ENCODE measurements at regions not wholly inside any gene's neighbourhood (a gene's known extent, or its start where the extent isn't known, plus 50 kb on each side); places are given as distances from the start of the nearest gene placed in this dataset.

GRCh38 chr11:19595840-19596751 is 116.5 kb upstream of the NAV2 start:
- DNase-seq (no peak), ATAC-seq (ENCODE audit: insufficient read depth, low read depth) (no peak)
- no peak for TF ChIP-seq CTCF (IDR thresholded peaks at IDR 0.05; ENCODE audit: borderline replicate concordance, extremely low read depth, low read length, poor library complexity, severe bottlenecking)
- TF ChIP-seq EZH2 (IDR thresholded peaks at IDR 0.05; ENCODE audit: borderline replicate concordance, low read depth, low read length, severe bottlenecking) = no peak
- Histone ChIP-seq H3K27ac (ENCODE audit: low read length) (no peak overlapping the region), H3K4me3 (ENCODE audit: low read depth in 1 of 2, low read length in 2 of 2) (no peak overlapping the region), H3K4me1 (ENCODE audit: insufficient read depth, low read length) (no peaks in the 10 kb centered on the region), H3K4me2 (ENCODE audit: insufficient read depth, low read length) (no peak overlapping the region), H2AFZ (ENCODE audit: low read depth, low read length) (no peak overlapping the region), H3K79me2 (ENCODE audit: insufficient read depth, low read length) (no peaks in the 10 kb centered on the region), H3K9ac (ENCODE audit: low read depth, low read length) (no peak overlapping the region), H3K9me3 (ENCODE audit: insufficient read depth, low read length, severe bottlenecking) (no peaks in the 10 kb centered on the region), H3K36me3 (ENCODE audit: insufficient read depth, low read length) (no peaks in the 10 kb centered on the region), H4K20me1 (ENCODE audit: insufficient read depth, low read length) (no peaks in the 10 kb centered on the region), H3K27me3 (ENCODE audit: insufficient read depth, low read length, poor library complexity) (no peaks in the 10 kb centered on the region)

DNA sequence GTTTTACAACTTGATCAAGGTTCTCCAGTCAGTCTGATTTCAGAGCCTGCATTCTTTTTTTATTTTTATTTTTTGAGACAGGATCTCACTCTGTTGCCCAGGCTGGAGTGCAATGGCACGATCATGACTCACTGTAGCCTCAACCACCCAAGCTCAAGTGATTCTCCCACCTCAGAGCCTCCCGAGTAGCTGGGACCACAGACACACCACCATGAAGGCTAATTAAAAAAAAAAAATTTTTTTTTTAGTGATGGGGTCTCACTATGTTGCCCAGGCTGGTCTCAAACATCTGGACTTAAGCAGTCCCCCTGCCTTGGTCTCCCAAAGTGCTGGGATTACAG is 117.2 kb upstream of the NAV2 start:
- Histone ChIP-seq H3K36me3 (ENCODE audit: insufficient read depth, low read length) (no peaks in the 10 kb centered on the region), H3K4me1 (ENCODE audit: insufficient read depth, low read length) (no peaks in the 10 kb centered on the region), H3K4me3 (ENCODE audit: low read depth in 1 of 2, low read length in 2 of 2) (no peak overlapping the region), H3K27me3 (ENCODE audit: insufficient read depth, low read length, poor library complexity) (no peaks in the 10 kb centered on the region), H3K9ac (ENCODE audit: low read depth, low read length) (no peak overlapping the region), H3K79me2 (ENCODE audit: insufficient read depth, low read length) (no peaks in the 10 kb centered on the region), H2AFZ (ENCODE audit: low read depth, low read length) (no peak overlapping the region), H3K4me2 (ENCODE audit: insufficient read depth, low read length) (no peak overlapping the region), H3K27ac (ENCODE audit: low read length) (no peak overlapping the region), H4K20me1 (ENCODE audit: insufficient read depth, low read length) (no peaks in the 10 kb centered on the region), H3K9me3 (ENCODE audit: insufficient read depth, low read length, severe bottlenecking) (no peaks in the 10 kb centered on the region)
- DNase-seq (no peak), ATAC-seq (ENCODE audit: insufficient read depth, low read depth) (no peak)
- TF ChIP-seq EZH2 (IDR thresholded peaks at IDR 0.05; ENCODE audit: borderline replicate concordance, low read depth, low read length, severe bottlenecking) (no peak), CTCF (IDR thresholded peaks at IDR 0.05; ENCODE audit: borderline replicate concordance, extremely low read depth, low read length, poor library complexity, severe bottlenecking) (no peak)

- ATAC-seq (ENCODE audit: insufficient read depth, low read depth) = no peak
- no peaks in the 10 kb centered on the region for H3K9me3 ChIP-seq (ENCODE audit: insufficient read depth, low read length, severe bottlenecking)
- no peaks in the 10 kb centered on the region for H3K4me1 ChIP-seq (ENCODE audit: insufficient read depth, low read length)
Measured at GRCh38 chr11:19594326-19594725, 118.3 kb upstream of the NAV2 start.

GRCh38 chr11:19592842-19593241 is 119.8 kb upstream of the NAV2 start:
- ATAC-seq (ENCODE audit: insufficient read depth, low read depth) = no peak
- no peak for DNase-seq

More at GRCh38 chr11:19594326-19594725, 118.3 kb upstream of the NAV2 start:
- Histone ChIP-seq H3K27ac (ENCODE audit: low read length) (no peak overlapping the region), H2AFZ (ENCODE audit: low read depth, low read length) (no peak overlapping the region), H3K4me3 (ENCODE audit: low read depth in 1 of 2, low read length in 2 of 2) (no peak overlapping the region), H3K4me2 (ENCODE audit: insufficient read depth, low read length) (no peak overlapping the region), H4K20me1 (ENCODE audit: insufficient read depth, low read length) (no peaks in the 10 kb centered on the region), H3K27me3 (ENCODE audit: insufficient read depth, low read length, poor library complexity) (no peaks in the 10 kb centered on the region), H3K79me2 (ENCODE audit: insufficient read depth, low read length) (no peaks in the 10 kb centered on the region), H3K9ac (ENCODE audit: low read depth, low read length) (no peak overlapping the region), H3K36me3 (ENCODE audit: insufficient read depth, low read length) (no peaks in the 10 kb centered on the region)
- TF ChIP-seq EZH2 (IDR thresholded peaks at IDR 0.05; ENCODE audit: borderline replicate concordance, low read depth, low read length, severe bottlenecking) = no peak
- no peak for DNase-seq

More at GRCh38 chr11:19592842-19593241, 119.8 kb upstream of the NAV2 start:
- H3K36me3 ChIP-seq (ENCODE audit: insufficient read depth, low read length) = no peaks in the 10 kb centered on the region
- H3K9ac ChIP-seq (ENCODE audit: low read depth, low read length) = no peak overlapping the region
- no peak overlapping the region for H3K27ac ChIP-seq (ENCODE audit: low read length)
- H3K79me2 ChIP-seq (ENCODE audit: insufficient read depth, low read length) = no peaks in the 10 kb centered on the region
- H3K4me2 ChIP-seq (ENCODE audit: insufficient read depth, low read length) = no peak overlapping the region
- TF ChIP-seq EZH2 (IDR thresholded peaks at IDR 0.05; ENCODE audit: borderline replicate concordance, low read depth, low read length, severe bottlenecking) (no peak), CTCF (IDR thresholded peaks at IDR 0.05; ENCODE audit: borderline replicate concordance, extremely low read depth, low read length, poor library complexity, severe bottlenecking) (no peak)
- no peak overlapping the region for H3K4me3 ChIP-seq (ENCODE audit: low read depth in 1 of 2, low read length in 2 of 2)
- H3K4me1 ChIP-seq (ENCODE audit: insufficient read depth, low read length) = no peaks in the 10 kb centered on the region
- H3K9me3 ChIP-seq (ENCODE audit: insufficient read depth, low read length, severe bottlenecking) = no peaks in the 10 kb centered on the region
- no peaks in the 10 kb centered on the region for H3K27me3 ChIP-seq (ENCODE audit: insufficient read depth, low read length, poor library complexity)
- no peak overlapping the region for H2AFZ ChIP-seq (ENCODE audit: low read depth, low read length)
- no peaks in the 10 kb centered on the region for H4K20me1 ChIP-seq (ENCODE audit: insufficient read depth, low read length)
